Stimulated activated CD4-positive, alpha-beta T cell treated with anti-CD3 and anti-CD28 coated beads, Interleukin-15, amount 100 ng/mL, for 24 hours (primary cell): ENCODE measurements at regions not wholly inside any gene's neighbourhood (a gene's known extent, or its start where the extent isn't known, plus 50 kb on each side); places are given as distances from the start of the nearest gene placed in this dataset.
"Not testable (repeated sequence)": the region's sequence is repeated elsewhere in the genome, so short reads cannot be mapped to it uniquely, and the experiment has no call there.

Experiments used
- DNase-seq: peaks from one replicate; pipeline ENCODE4 v3.0.0-alpha.2; 2020

- no peak for DNase-seq
These were observed 1202.8 kb downstream of the CNTNAP5 start for GRCh38 chr2:125227843-125228392.

GRCh38 chr2:125240870-125241269 lies 1215.8 kb downstream of the CNTNAP5 start:
- no peak for DNase-seq

GRCh38 chr2:125243074-125243473 lies 1218.0 kb downstream of the CNTNAP5 start:
- DNase-seq = no peak

GRCh38 chr2:125254010-125254409 lies 1228.9 kb downstream of the CNTNAP5 start:
- no peak for DNase-seq

GRCh38 chr2:125259451-125259850 lies 1234.4 kb downstream of the CNTNAP5 start:
- DNase-seq = no peak

GRCh38 chr2:125260366-125260930 lies 1235.4 kb downstream of the CNTNAP5 start:
- DNase-seq = not testable (repeated sequence)

DNA sequence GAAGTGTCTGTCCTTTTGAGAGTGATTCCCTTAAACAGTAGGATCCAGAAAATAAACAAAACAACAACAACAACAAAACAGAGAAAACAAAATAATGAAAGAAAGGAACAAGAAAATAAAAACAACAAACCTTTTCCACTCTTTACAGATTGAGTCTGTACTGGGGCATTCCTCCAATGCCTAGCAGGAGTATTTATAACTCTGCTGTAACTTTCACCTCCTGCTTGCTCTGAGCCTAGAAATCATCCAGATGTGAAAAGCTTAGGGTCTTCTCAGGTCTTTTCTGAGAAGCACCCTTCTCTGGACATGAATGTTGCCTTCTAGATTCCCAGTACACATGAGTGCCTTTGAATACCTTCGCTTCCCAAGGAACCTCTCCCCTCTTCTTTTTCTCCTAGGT lies 1239.4 kb downstream of the CNTNAP5 start:
- no peak for DNase-seq

DNA sequence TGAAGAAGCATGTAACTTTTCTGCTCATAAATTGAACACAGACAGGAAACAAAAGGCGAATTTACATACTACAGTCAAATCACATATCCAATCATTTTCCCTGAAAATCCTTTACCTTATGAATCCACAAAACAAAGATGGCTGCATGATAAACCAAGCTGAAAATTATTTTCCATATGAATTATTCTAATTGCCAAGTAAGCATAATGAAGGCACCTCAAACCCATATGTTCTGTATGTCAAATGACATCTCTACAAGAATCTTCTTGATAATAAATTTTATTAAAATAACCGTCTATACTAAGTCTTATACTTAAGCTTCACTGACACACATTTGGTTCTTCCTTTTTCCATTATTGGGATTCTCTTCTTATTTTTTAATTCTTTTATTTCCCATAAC lies 1242.6 kb downstream of the CNTNAP5 start:
- no peak for DNase-seq

GRCh38 chr2:125272651-125273050 lies 1247.6 kb downstream of the CNTNAP5 start:
- DNase-seq = no peak

DNA sequence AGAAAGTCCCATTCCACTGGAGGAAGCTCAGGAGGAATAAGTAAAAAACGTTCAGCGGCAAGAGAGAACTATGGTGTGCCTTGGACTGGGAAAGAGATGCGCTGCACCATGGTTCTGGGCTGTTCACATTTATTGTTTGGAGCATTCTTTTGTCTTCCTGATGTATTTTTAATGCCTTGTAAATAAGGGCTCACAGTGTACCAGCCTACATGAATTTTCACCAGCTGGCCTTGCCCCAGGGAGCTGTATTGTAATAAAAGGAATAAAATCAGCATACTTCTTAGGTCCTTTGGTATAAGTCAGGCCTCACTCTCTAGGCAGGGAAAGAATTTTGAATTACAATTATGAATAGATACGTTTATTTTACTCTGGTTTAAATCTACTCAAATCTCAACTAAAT lies 1249.6 kb downstream of the CNTNAP5 start:
- DNase-seq = no peak

GRCh38 chr2:125280265-125280664 lies 1255.2 kb downstream of the CNTNAP5 start:
- DNase-seq = no peak

- DNase-seq = no peak
These were observed 1256.2 kb downstream of the CNTNAP5 start for GRCh38 chr2:125281242-125281641.

GRCh38 chr2:125296742-125297141 lies 1271.7 kb downstream of the CNTNAP5 start:
- DNase-seq = no peak

DNA sequence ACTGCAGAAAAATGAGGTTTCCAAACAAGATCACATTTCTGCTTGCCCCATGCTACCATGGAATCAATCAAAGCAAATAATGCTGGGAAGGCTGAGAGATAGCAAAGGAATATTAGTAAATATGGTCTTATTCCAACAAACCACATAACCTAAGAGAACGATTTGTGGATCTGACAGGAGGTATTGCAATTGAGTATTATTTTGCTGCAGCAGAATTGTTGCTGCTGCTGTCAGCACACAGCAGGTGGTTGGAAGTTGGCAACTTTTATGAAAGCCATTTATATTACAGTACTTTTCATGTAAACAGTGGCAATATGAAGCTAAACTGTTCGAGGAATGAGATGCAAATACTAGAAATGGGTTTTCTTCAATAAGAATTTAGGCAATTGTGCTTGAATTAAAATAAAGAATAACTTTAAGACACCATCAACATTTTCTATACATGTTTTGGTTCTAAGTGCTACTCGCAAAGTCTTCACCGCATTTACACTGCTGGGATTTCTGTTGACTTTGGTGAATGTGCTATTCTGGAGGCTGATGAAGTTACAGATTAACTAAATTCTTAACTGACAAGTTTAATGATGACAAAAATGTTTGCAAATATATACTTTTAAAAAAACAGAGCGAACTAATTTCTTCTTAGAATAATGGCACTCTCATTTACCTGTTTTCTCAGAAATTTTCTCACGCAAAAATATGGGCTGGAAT lies 1285.7 kb downstream of the CNTNAP5 start:
- DNase-seq = no peak

- no peak for DNase-seq
These were observed 1287.3 kb downstream of the CNTNAP5 start for GRCh38 chr2:125312342-125312741.

DNA sequence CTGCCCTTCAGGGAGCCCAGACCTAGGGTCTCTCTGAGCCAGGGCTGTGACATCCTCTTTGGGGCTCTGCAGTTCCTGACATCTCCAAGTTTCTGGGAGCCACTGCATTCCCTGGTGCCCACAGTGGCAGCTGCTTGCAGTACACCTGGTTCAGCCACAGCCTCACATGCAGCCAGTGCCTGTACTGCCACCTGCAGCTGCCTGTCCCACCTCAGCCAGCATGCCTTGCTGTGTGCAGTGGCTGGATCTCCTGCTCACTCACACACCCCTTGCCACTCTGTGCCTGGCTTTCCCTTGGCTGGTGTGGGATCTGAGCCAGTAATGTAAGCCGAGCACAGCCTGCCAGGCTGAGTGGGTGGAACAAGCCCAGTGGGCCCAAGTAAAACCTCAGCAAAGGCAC lies 1288.7 kb downstream of the CNTNAP5 start:
- DNase-seq = no peak

DNA sequence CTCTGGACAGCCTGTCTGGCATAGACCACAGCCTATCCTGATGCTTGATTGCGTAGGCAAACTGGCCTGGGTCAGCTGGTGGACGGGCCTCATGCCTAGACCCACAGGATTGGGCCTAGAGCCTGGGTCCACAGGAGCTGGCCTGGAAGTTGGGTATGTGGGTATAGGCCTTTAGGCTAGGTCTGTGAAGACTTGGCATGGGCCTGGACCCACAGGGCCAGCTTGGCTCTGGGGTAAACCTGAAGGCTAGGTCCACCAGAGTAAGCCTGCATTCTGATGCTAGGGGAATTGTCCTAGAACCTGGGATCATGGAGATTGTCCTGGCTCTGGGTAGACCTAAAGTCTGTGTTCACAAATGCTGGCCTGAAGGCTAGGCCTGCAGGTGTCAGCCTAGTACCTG lies 1293.7 kb downstream of the CNTNAP5 start:
- no peak for DNase-seq

DNA sequence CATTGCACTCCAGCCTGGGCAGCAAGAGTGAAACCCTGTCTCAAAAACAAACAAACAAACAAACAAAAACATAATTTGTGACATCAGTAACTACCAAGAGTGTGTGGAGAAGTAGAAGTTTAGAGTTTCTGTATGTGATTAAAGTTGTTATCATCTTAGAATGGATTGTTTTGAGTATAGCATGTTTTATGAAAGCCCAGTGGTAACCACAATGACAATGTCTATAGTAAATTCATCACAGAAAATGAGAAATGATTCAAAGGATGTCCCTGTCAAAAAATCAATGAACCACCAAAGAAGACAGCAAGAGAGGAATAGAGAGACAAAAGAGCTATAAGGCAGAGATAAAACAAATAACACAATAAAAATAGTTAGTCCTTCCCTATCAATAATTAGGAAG lies 1299.2 kb downstream of the CNTNAP5 start:
- DNase-seq = no peak

GRCh38 chr2:125330133-125330532 lies 1305.0 kb downstream of the CNTNAP5 start:
- DNase-seq = no peak

DNA sequence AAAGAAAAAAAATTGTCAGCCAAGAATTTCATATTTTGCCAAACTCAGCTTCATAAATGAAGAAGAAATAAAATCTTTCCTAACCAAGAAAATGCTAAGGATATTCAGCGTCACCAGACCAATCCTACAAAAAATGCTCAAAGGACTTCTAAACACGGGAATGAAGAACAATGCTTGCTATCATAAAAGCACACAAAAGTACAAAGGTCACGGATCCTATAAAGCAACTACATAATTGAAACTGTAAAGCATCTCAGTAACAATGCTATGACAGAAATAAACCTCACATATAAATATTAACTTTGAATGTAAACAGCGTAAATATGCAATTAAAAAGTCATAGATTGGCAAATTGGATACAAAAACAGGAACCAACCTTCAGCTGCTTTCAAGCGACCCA lies 1314.6 kb upstream of the GYPC start:
- no peak for DNase-seq

DNA sequence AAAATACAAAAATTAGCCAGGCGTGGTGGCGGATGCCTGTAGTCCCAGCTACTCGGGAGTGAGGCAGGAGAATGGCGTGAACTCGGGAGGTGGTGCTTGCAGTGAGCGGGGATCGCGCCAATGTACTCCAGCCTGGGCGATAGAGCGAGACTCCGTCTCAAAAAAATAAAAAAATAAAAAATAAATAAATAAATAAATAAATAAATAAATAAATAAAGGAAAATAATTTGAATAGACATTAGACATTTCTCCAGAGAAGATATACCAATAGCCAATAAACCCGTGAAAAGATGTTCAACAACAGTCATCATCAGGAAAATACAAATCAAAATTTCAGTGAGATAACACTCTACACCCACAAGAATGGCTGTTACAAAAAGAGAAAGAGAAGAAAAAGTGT lies 1302.4 kb upstream of the GYPC start:
- DNase-seq = not testable (repeated sequence)

- no peak for DNase-seq
These were observed 1291.6 kb upstream of the GYPC start for GRCh38 chr2:125364192-125364983.

- no peak for DNase-seq
These were observed 1291.0 kb upstream of the GYPC start for GRCh38 chr2:125364984-125365265.

DNA sequence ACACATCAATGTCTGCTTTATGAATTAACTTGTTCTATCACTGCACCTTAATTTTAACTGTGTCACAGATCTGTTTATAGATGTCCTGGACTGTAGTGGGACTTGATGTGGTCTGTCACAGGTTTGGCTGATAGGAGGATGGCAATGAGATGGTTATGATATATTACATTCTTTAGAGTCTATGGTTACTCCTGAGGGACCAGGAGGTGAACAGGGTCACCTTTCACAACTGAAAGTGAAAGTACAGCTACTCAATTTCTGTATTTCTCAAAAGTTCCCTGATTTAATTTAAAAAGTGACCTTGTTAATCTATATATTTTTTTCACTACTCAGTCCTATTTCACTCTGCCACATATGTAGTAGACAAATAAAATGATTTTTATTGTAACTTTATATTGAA lies 1284.1 kb upstream of the GYPC start:
- DNase-seq = no peak
